Loucy (cell line): ENCODE measurements at regions not wholly inside any gene's neighbourhood (a gene's known extent, or its start where the extent isn't known, plus 50 kb on each side); places are given as distances from the start of the nearest gene placed in this dataset.

Experiments
- H2AFZ ChIP-seq: fragments of 200-600 bp; sonication (generic); 2 replicates; pipeline ENCODE4 v1.6.0; 2016; ENCODE audit warnings: antibody characterized with exemption, mild to moderate bottlenecking, low read length, moderate library complexity
- H3F3A ChIP-seq: fragments of 200-600 bp; 2 replicates; pipeline ENCODE4 v1.6.0; 2016; ENCODE audit warnings: antibody characterized with exemption, low read depth, mild to moderate bottlenecking
- H3K27me3 ChIP-seq: fragments of 200-600 bp; sonication (generic); 2 replicates; pipeline ENCODE4 v1.6.1; 2014; ENCODE audit warnings: low read length, mild to moderate bottlenecking; ENCODE audit not compliant: insufficient read depth, poor library complexity, severe bottlenecking
- H3K36me3 ChIP-seq: fragments of 200-600 bp; sonication (generic); 2 replicates; pipeline ENCODE4 v1.6.1; 2016; ENCODE audit warnings: low read length; ENCODE audit not compliant: insufficient read depth
- H3K4me1 ChIP-seq: fragments of 200-600 bp; sonication (generic); 2 replicates; pipeline ENCODE4 v1.5.1; 2014; ENCODE audit warnings: low read length, mild to moderate bottlenecking; ENCODE audit not compliant: insufficient read depth, poor library complexity, severe bottlenecking
- H3K4me2 ChIP-seq: fragments of 200-600 bp; sonication (generic); 2 replicates; pipeline ENCODE4 v1.6.0; 2014; ENCODE audit warnings: antibody characterized with exemption, low read length, low read depth, mild to moderate bottlenecking; ENCODE audit not compliant: poor library complexity, severe bottlenecking
- H3K4me3 ChIP-seq: fragments of 200-600 bp; sonication (generic); 2 replicates; pipeline ENCODE4 v1.5.1; 2014; ENCODE audit warnings: low read length, mild to moderate bottlenecking, mixed read lengths; ENCODE audit not compliant: poor library complexity, severe bottlenecking
- H3K79me2 ChIP-seq: fragments of 200-600 bp; sonication (generic); 2 replicates; pipeline ENCODE4 v1.6.1; 2014; ENCODE audit warnings: low read length; ENCODE audit not compliant: insufficient read depth
- H3K9ac ChIP-seq: fragments of 200-600 bp; sonication (generic); 2 replicates; pipeline ENCODE4 v1.6.0; 2014; ENCODE audit warnings: mild to moderate bottlenecking, low read depth, low read length, moderate library complexity; ENCODE audit not compliant: poor library complexity, severe bottlenecking
- H3K9me2 ChIP-seq: fragments of 200-600 bp; sonication (generic); replicated peaks from 2 replicates; pipeline ENCODE4 v1.6.1; 2016; ENCODE audit warnings: low read depth, low read length, mixed read lengths
- H3K9me3 ChIP-seq: fragments of 200-600 bp; sonication (generic); 2 replicates; pipeline ENCODE4 v1.6.1; 2014; ENCODE audit warnings: mild to moderate bottlenecking, antibody characterized with exemption, low read length, low read depth; ENCODE audit not compliant: insufficient read depth
- H4K20me1 ChIP-seq: fragments of 200-600 bp; sonication (generic); 2 replicates; pipeline ENCODE4 v1.6.0; 2014; ENCODE audit warnings: antibody characterized with exemption, low read length, mild to moderate bottlenecking; ENCODE audit not compliant: insufficient read depth, poor library complexity, severe bottlenecking
- CTCF ChIP-seq: fragments of 200-600 bp; sonication (generic); conservative IDR thresholded peaks from 2 replicates; pipeline ENCODE4 v1.5.1; 2014; ENCODE audit warnings: mild to moderate bottlenecking, antibody characterized with exemption, low read length
- EZH2phosphoT487 ChIP-seq: fragments of 200-600 bp; IDR thresholded peaks from 2 replicates; pipeline ENCODE4 v1.6.1; 2018; ENCODE audit warnings: antibody characterized with exemption, mild to moderate bottlenecking, moderate library complexity, borderline replicate concordance

- Histone ChIP-seq H3K4me2 (no peak overlapping the region), H2AFZ (no peak overlapping the region), H3K79me2 (no peaks in the 10 kb centered on the region), H3K9me3 (no peaks in the 10 kb centered on the region), H3K9me2 (no peaks in the 10 kb centered on the region), H3F3A (no peaks in the 10 kb centered on the region), H3K27me3 (no peaks in the 10 kb centered on the region), H3K4me1 (no peaks in the 10 kb centered on the region), H4K20me1 (no peaks in the 10 kb centered on the region), H3K9ac (no peak overlapping the region), H3K36me3 (no peaks in the 10 kb centered on the region), H3K4me3 (no peak overlapping the region)
- TF ChIP-seq CTCF (no peak), EZH2phosphoT487 (no peak)
These were observed 70.6 kb upstream of the BCO1 start for GRCh38 chr16:81167851-81168250.

GRCh38 chr16:81166417-81167300 lies 70.5 kb upstream of the GCSH start:
- H3K9me2 ChIP-seq, result no peaks in the 10 kb centered on the region
- no peaks in the 10 kb centered on the region for H3K36me3 ChIP-seq
- H3K4me1 ChIP-seq, result no peaks in the 10 kb centered on the region
- no peak overlapping the region for H2AFZ ChIP-seq
- no peaks in the 10 kb centered on the region for H3K27me3 ChIP-seq
- no peaks in the 10 kb centered on the region for H3K79me2 ChIP-seq
- H3F3A ChIP-seq, result no peaks in the 10 kb centered on the region
- no peak overlapping the region for H3K9ac ChIP-seq
- no peaks in the 10 kb centered on the region for H3K9me3 ChIP-seq
- TF ChIP-seq EZH2phosphoT487 (no peak), CTCF (no peak)
- no peak overlapping the region for H3K4me3 ChIP-seq
- no peaks in the 10 kb centered on the region for H4K20me1 ChIP-seq
- no peak overlapping the region for H3K4me2 ChIP-seq

GRCh38 chr16:81165411-81166097 lies 69.4 kb upstream of the GCSH start:
- no peak for TF ChIP-seq CTCF
- TF ChIP-seq EZH2phosphoT487, result no peak
- Histone ChIP-seq H3K4me2 (no peak overlapping the region), H3K9me3 (no peaks in the 10 kb centered on the region), H3K4me1 (no peaks in the 10 kb centered on the region), H2AFZ (no peak overlapping the region), H3F3A (no peaks in the 10 kb centered on the region), H3K36me3 (no peaks in the 10 kb centered on the region), H3K9me2 (no peaks in the 10 kb centered on the region), H3K9ac (no peak overlapping the region), H3K4me3 (no peak overlapping the region), H3K27me3 (no peaks in the 10 kb centered on the region), H4K20me1 (no peaks in the 10 kb centered on the region), H3K79me2 (no peaks in the 10 kb centered on the region)
